ENCODE measurements at regions not wholly inside any gene's neighbourhood (a gene's known extent, or its start where the extent isn't known, plus 50 kb on each side); places are given as distances from the start of the nearest gene placed in this dataset.

DNA sequence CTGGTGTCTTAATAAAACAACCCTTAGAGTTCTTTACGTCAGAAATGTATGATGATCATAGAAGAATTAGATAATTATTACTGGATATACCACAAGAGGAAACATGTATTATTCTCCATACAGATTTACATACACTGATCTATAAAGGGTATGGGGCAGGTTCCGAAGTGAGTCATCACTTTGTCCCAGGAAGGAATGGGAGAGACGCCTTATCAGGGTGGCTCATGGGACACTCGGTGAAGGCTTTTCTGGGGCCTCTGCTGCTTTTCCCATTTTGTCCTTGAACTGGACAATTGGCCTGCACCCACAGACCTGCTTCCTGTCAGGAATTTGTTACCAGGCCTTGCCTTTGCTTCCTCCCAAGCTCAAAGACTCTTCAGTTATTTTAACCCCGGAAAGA is 233.8 kb upstream of the RUNX1 start:
- H3K4me1 ChIP-seq (ENCODE audit: control insufficient read depth in 1 of 2, insufficient read depth in 2 of 2, low read depth in 1 of 2, low read length in 1 of 2): no peaks in the 10 kb centered on the region
- H3K79me2 ChIP-seq (ENCODE audit: insufficient read depth): no peaks in the 10 kb centered on the region
- ChIA-PET POLR2A (no interaction called here), CTCF (no interaction called here)
- TF ChIP-seq FOSL2 (IDR thresholded peaks at IDR 0.05; ENCODE audit: borderline replicate concordance, low read depth): no peak
- TF ChIP-seq YY1 (IDR thresholded peaks at IDR 0.05; ENCODE audit: low read depth): no peak
- no peak for TF ChIP-seq ELF1 (IDR thresholded peaks at IDR 0.05)
- TF ChIP-seq GATA2 (CRISPR knock-in tag; IDR thresholded peaks at IDR 0.05): no peak
- TF ChIP-seq, protein P1, sequence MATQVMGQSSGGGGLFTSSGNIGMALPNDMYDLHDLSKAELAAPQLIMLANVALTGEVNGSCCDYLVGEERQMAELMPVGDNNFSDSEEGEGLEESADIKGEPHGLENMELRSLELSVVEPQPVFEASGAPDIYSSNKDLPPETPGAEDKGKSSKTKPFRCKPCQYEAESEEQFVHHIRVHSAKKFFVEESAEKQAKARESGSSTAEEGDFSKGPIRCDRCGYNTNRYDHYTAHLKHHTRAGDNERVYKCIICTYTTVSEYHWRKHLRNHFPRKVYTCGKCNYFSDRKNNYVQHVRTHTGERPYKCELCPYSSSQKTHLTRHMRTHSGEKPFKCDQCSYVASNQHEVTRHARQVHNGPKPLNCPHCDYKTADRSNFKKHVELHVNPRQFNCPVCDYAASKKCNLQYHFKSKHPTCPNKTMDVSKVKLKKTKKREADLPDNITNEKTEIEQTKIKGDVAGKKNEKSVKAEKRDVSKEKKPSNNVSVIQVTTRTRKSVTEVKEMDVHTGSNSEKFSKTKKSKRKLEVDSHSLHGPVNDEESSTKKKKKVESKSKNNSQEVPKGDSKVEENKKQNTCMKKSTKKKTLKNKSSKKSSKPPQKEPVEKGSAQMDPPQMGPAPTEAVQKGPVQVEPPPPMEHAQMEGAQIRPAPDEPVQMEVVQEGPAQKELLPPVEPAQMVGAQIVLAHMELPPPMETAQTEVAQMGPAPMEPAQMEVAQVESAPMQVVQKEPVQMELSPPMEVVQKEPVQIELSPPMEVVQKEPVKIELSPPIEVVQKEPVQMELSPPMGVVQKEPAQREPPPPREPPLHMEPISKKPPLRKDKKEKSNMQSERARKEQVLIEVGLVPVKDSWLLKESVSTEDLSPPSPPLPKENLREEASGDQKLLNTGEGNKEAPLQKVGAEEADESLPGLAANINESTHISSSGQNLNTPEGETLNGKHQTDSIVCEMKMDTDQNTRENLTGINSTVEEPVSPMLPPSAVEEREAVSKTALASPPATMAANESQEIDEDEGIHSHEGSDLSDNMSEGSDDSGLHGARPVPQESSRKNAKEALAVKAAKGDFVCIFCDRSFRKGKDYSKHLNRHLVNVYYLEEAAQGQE (IDR thresholded peaks at IDR 0.05; ENCODE audit: low read depth, low read length): no peak
- TF ChIP-seq NRF1 (IDR thresholded peaks at IDR 0.05; ENCODE audit: low read depth, low read length): no peak
- no peak for TF ChIP-seq NFIC (IDR thresholded peaks at IDR 0.05; ENCODE audit: borderline replicate concordance)
- no peak for TF ChIP-seq FOXM1 (IDR thresholded peaks at IDR 0.05; ENCODE audit: low read depth)
- TF ChIP-seq EP300 (IDR thresholded peaks at IDR 0.05; ENCODE audit: borderline replicate concordance in 1 of 2, low read depth in 1 of 2, low read length in 1 of 2): no peak
- TF ChIP-seq, protein P2, sequence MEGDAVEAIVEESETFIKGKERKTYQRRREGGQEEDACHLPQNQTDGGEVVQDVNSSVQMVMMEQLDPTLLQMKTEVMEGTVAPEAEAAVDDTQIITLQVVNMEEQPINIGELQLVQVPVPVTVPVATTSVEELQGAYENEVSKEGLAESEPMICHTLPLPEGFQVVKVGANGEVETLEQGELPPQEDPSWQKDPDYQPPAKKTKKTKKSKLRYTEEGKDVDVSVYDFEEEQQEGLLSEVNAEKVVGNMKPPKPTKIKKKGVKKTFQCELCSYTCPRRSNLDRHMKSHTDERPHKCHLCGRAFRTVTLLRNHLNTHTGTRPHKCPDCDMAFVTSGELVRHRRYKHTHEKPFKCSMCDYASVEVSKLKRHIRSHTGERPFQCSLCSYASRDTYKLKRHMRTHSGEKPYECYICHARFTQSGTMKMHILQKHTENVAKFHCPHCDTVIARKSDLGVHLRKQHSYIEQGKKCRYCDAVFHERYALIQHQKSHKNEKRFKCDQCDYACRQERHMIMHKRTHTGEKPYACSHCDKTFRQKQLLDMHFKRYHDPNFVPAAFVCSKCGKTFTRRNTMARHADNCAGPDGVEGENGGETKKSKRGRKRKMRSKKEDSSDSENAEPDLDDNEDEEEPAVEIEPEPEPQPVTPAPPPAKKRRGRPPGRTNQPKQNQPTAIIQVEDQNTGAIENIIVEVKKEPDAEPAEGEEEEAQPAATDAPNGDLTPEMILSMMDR (IDR thresholded peaks at IDR 0.05): no peak
- TF ChIP-seq SIN3A (IDR thresholded peaks at IDR 0.05; ENCODE audit: borderline replicate concordance, low read depth, low read length): no peak
- no peak for TF ChIP-seq RFX5 (IDR thresholded peaks at IDR 0.05; ENCODE audit: low read length)
- no peak for TF ChIP-seq RCOR1 (IDR thresholded peaks at IDR 0.05; ENCODE audit: low read length)
- TF ChIP-seq, protein P3, sequence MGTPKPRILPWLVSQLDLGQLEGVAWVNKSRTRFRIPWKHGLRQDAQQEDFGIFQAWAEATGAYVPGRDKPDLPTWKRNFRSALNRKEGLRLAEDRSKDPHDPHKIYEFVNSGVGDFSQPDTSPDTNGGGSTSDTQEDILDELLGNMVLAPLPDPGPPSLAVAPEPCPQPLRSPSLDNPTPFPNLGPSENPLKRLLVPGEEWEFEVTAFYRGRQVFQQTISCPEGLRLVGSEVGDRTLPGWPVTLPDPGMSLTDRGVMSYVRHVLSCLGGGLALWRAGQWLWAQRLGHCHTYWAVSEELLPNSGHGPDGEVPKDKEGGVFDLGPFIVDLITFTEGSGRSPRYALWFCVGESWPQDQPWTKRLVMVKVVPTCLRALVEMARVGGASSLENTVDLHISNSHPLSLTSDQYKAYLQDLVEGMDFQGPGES (IDR thresholded peaks at IDR 0.05; ENCODE audit: low read depth, low read length): no peak
- no peak for TF ChIP-seq RAD21 (IDR thresholded peaks at IDR 0.05; ENCODE audit: low read length)
- no peak for TF ChIP-seq TCF12 (IDR thresholded peaks at IDR 0.05)
- TF ChIP-seq MXI1 (IDR thresholded peaks at IDR 0.05; ENCODE audit: low read depth, low read length): no peak
- TF ChIP-seq CHD2 (IDR thresholded peaks at IDR 0.05; ENCODE audit: low read length, partially characterized antibody): no peak
- no peak overlapping the region for H3K4me3 ChIP-seq (ENCODE audit: low read depth in 2 of 2, low read length in 1 of 2)
- WGBS (ENCODE audit: low lambda C conversion rate): 84% methylated on average over 5 of the region's 5 CpGs
- no peak overlapping the region for H3K9ac ChIP-seq
- no peak for DNase-seq
- no peaks in the 10 kb centered on the region for H3F3A ChIP-seq (replicated peaks; ENCODE audit: insufficient read depth)
- H3K9me2 ChIP-seq: no peaks in the 10 kb centered on the region
- no peaks in the 10 kb centered on the region; the same call in 1 of the 2 replicates for H3K9me3 ChIP-seq
- no peaks in the 10 kb centered on the region for H4K20me1 ChIP-seq (ENCODE audit: insufficient read depth)
- no peaks in the 10 kb centered on the region for H3K27me3 ChIP-seq (ENCODE audit: insufficient read depth)
- H3K4me2 ChIP-seq: no peak overlapping the region
- no peak overlapping the region for H2AFZ ChIP-seq (ENCODE audit: low read depth)
- H3K27ac ChIP-seq (ENCODE audit: low read depth in 2 of 2, low read length in 1 of 2): no peak overlapping the region
- no peaks in the 10 kb centered on the region for H3K36me3 ChIP-seq (replicated peaks in 1 of 2; ENCODE audit: control insufficient read depth in 1 of 2, insufficient read depth in 2 of 2, low read length in 1 of 2)

All from SK-N-SH (cell line).